ENCODE measurements at regions not wholly inside any gene's neighbourhood (a gene's known extent, or its start where the extent isn't known, plus 50 kb on each side); places are given as distances from the start of the nearest gene placed in this dataset.
"Not testable (repeated sequence)": the region's sequence is repeated elsewhere in the genome, so short reads cannot be mapped to it uniquely, and the experiment has no call there.

GRCh38 chr7:12844732-12845131, 157.3 kb downstream of the ARL4A start:
- DNase-seq (ENCODE audit: low spot score), result not testable (repeated sequence)

GRCh38 chr7:12847001-12847400, 159.6 kb downstream of the ARL4A start:
- no peak overlapping the region for H2AFZ ChIP-seq
- H3K27ac Mint-ChIP-seq, result no peak overlapping the region
- TF ChIP-seq ETS1 (IDR thresholded peaks at IDR 0.05), result no peak
- TF ChIP-seq ZNF331 (CRISPR knock-in tag; IDR thresholded peaks at IDR 0.05; ENCODE audit: low read depth), result no peak
- no peak for TF ChIP-seq EZH2 (IDR thresholded peaks at IDR 0.05; ENCODE audit: low read depth, unreplicated experiment)
- TF ChIP-seq REST (IDR thresholded peaks at IDR 0.05; ENCODE audit: unreplicated experiment), result no peak
- TF ChIP-seq ZNF462 (CRISPR knock-in tag; IDR thresholded peaks at IDR 0.05), result no peak
- no peak for TF ChIP-seq CTCF (conservative IDR thresholded peaks at IDR 0.05; ENCODE audit: low read depth in 2 of 2)
- no peak for TF ChIP-seq CREB1 (CRISPR knock-in tag; IDR thresholded peaks at IDR 0.05; ENCODE audit: low read depth)
- TF ChIP-seq JUNB (IDR thresholded peaks at IDR 0.05; ENCODE audit: unreplicated experiment), result no peak
- TF ChIP-seq STAT1 (IDR thresholded peaks at IDR 0.05; ENCODE audit: unreplicated experiment), result no peak
- TF ChIP-seq NANOG (IDR thresholded peaks at IDR 0.05; ENCODE audit: borderline replicate concordance), result no peak

More at GRCh38 chr7:12844732-12845131, 157.3 kb downstream of the ARL4A start:
- not testable (repeated sequence) for H3K4me3 Mint-ChIP-seq; H3K36me3 ChIP-seq (ENCODE audit: insufficient read depth); H4K20me1 ChIP-seq (replicated peaks; ENCODE audit: insufficient read depth); H3F3A ChIP-seq (replicated peaks; ENCODE audit: low read depth); H3K4me3 ChIP-seq; H3K27ac Mint-ChIP-seq; ATAC-seq; H2AFZ ChIP-seq; H3K9me2 ChIP-seq (ENCODE audit: insufficient read depth); H3K4me1 ChIP-seq (ENCODE audit: insufficient read depth); H3K4me1 Mint-ChIP-seq; H3K27ac ChIP-seq (ENCODE audit: low read depth); H3K4me2 ChIP-seq; H3K79me2 ChIP-seq (replicated peaks; ENCODE audit: insufficient read depth); H3K27me3 ChIP-seq (ENCODE audit: insufficient read depth); H3K27me3 Mint-ChIP-seq (ENCODE audit: insufficient read depth, low read depth, poor library complexity)
- peaks cover 36% of the 10 kb centered on the region for H3K36me3 Mint-ChIP-seq (ENCODE audit: low read depth)
- H3K9me3 Mint-ChIP-seq, result peaks cover 54% of the 10 kb centered on the region

More at GRCh38 chr7:12847001-12847400, 159.6 kb downstream of the ARL4A start:
- Histone ChIP-seq H3K79me2 (replicated peaks; ENCODE audit: insufficient read depth) (no peaks in the 10 kb centered on the region), H3K4me1 (ENCODE audit: insufficient read depth) (no peaks in the 10 kb centered on the region), H3K27ac (ENCODE audit: low read depth) (no peak overlapping the region), H3K4me2 (no peak overlapping the region), H4K20me1 (replicated peaks; ENCODE audit: insufficient read depth) (no peaks in the 10 kb centered on the region), H3F3A (replicated peaks; ENCODE audit: low read depth) (no peaks in the 10 kb centered on the region), H3K4me3 (no peak overlapping the region), H3K9me2 (ENCODE audit: insufficient read depth) (no peaks in the 10 kb centered on the region), H3K27me3 (ENCODE audit: insufficient read depth) (no peaks in the 10 kb centered on the region), H3K36me3 (ENCODE audit: insufficient read depth) (0 out of 2 replicates have a peak, but pooled peaks cover 3% of the 10 kb centered on the region)
- peaks cover 29% of the 10 kb centered on the region for H3K36me3 Mint-ChIP-seq (ENCODE audit: low read depth)
- DNase-seq (ENCODE audit: low spot score) (no peak), ATAC-seq (no peak)
- H3K9me3 Mint-ChIP-seq, result peaks cover 50% of the 10 kb centered on the region
- no peaks in the 10 kb centered on the region for H3K27me3 Mint-ChIP-seq (ENCODE audit: insufficient read depth, low read depth, poor library complexity)
- no peak overlapping the region for H3K4me3 Mint-ChIP-seq
- H3K4me1 Mint-ChIP-seq, result no peaks in the 10 kb centered on the region

All from GM23338 (cell line).